Cardiac fibroblast (primary cell): ENCODE measurements at regions not wholly inside any gene's neighbourhood (a gene's known extent, or its start where the extent isn't known, plus 50 kb on each side); places are given as distances from the start of the nearest gene placed in this dataset.

Experiments used
- DNase-seq, 2 donors: peaks; one replicate each; pipeline versions ENCODE4 v3.0.0 to v3.0.0-alpha.2; 2010; ENCODE audit warnings: low read depth in 2 of 2
- H3K4me3 ChIP-seq, 2 donors: replicated peaks in 1 of 2; 1 replicate in 1 of 2; 2 replicates in 1 of 2; pipeline ENCODE4 v1.5.1; 2011; ENCODE audit warnings: low read depth in 2 of 2, low read length in 2 of 2, mild to moderate bottlenecking in 2 of 2, moderate library complexity in 1 of 2
- CTCF ChIP-seq: IDR thresholded peaks from one replicate; pipeline ENCODE4 v1.5.1; 2011; ENCODE audit warnings: low read depth, mild to moderate bottlenecking, low read length, inconsistent platforms

GRCh38 chr12:94768398-94769046 is 118.2 kb upstream of the TMCC3 start:
- TF ChIP-seq CTCF = no peak

GRCh38 chr12:94767956-94768355 is 117.6 kb upstream of the TMCC3 start:
- TF ChIP-seq CTCF = no peak
- no peak for DNase-seq
- H3K4me3 ChIP-seq = no peak overlapping the region

More at GRCh38 chr12:94768398-94769046, 118.2 kb upstream of the TMCC3 start:
- no peak for DNase-seq
- no peak overlapping the region for H3K4me3 ChIP-seq

- no peak for DNase-seq
- no peak overlapping the region for H3K4me3 ChIP-seq
- no peak for TF ChIP-seq CTCF
Measured at GRCh38 chr12:94766397-94766796, 116.0 kb upstream of the TMCC3 start.

- DNase-seq = no peak
- TF ChIP-seq CTCF = no peak
- H3K4me3 ChIP-seq = no peak overlapping the region
Measured at GRCh38 chr12:94763462-94763861, 113.1 kb upstream of the TMCC3 start.

GRCh38 chr12:94762943-94763342 is 112.6 kb upstream of the TMCC3 start:
- no peak for DNase-seq
- TF ChIP-seq CTCF = no peak
- H3K4me3 ChIP-seq = no peak overlapping the region

- TF ChIP-seq CTCF = no peak
- DNase-seq = peak in 1 of 2 donors; percentile 26
- no peak overlapping the region for H3K4me3 ChIP-seq
Measured at GRCh38 chr12:94762259-94762942, 112.0 kb upstream of the TMCC3 start.
